GM21360 (cell line): ENCODE measurements at regions not wholly inside any gene's neighbourhood (a gene's known extent, or its start where the extent isn't known, plus 50 kb on each side); places are given as distances from the start of the nearest gene placed in this dataset.
"Not testable (repeated sequence)": the region's sequence is repeated elsewhere in the genome, so short reads cannot be mapped to it uniquely, and the experiment has no call there.

ENCODE experiments used
- ATAC-seq: cut with Tn5 transposase; IDR thresholded peaks from one replicate; pipeline ENCODE4 v1.9.1; 2021; ENCODE audit warnings: mild to moderate bottlenecking, moderate library complexity; ENCODE audit not compliant: unreplicated experiment

GRCh38 chr5:39539470-39539869 is 114.7 kb upstream of the DAB2 start:
- ATAC-seq = no peak

- ATAC-seq = no peak
Observed at GRCh38 chr5:39534690-39535089, 109.9 kb upstream of the DAB2 start.

GRCh38 chr5:39533749-39534148 is 109.0 kb upstream of the DAB2 start:
- no peak for ATAC-seq

- no peak for ATAC-seq
Observed at GRCh38 chr5:39532511-39532910, 107.7 kb upstream of the DAB2 start.

GRCh38 chr5:39531306-39531705 is 106.5 kb upstream of the DAB2 start:
- no peak for ATAC-seq

- ATAC-seq = no peak
Observed at GRCh38 chr5:39526914-39527477, 102.2 kb upstream of the DAB2 start.

GRCh38 chr5:39525781-39526180 is 101.0 kb upstream of the DAB2 start:
- not testable (repeated sequence) for ATAC-seq

GRCh38 chr5:39525271-39525670 is 100.5 kb upstream of the DAB2 start:
- ATAC-seq = no peak

GRCh38 chr5:39523821-39524220 is 99.0 kb upstream of the DAB2 start:
- ATAC-seq = no peak

- ATAC-seq = no peak
Observed at GRCh38 chr5:39521940-39522590, 97.3 kb upstream of the DAB2 start.

- ATAC-seq = no peak
Observed at GRCh38 chr5:39521098-39521860, 96.5 kb upstream of the DAB2 start.

- no peak for ATAC-seq
Observed at GRCh38 chr5:39520232-39520572, 95.4 kb upstream of the DAB2 start.

GRCh38 chr5:39519566-39520231 is 94.9 kb upstream of the DAB2 start:
- ATAC-seq = no peak

- no peak for ATAC-seq
Observed at GRCh38 chr5:39519079-39519478, 94.3 kb upstream of the DAB2 start.

- no peak for ATAC-seq
Observed at GRCh38 chr5:39518516-39518915, 93.7 kb upstream of the DAB2 start.

- ATAC-seq = no peak
Observed at GRCh38 chr5:39517800-39518199, 93.0 kb upstream of the DAB2 start.

- no peak for ATAC-seq
Observed at GRCh38 chr5:39515881-39516280, 91.1 kb upstream of the DAB2 start.

GRCh38 chr5:39513236-39513635 is 88.5 kb upstream of the DAB2 start:
- no peak for ATAC-seq

- ATAC-seq = no peak
Observed at GRCh38 chr5:39506211-39506610, 81.4 kb upstream of the DAB2 start.

- no peak for ATAC-seq
Observed at GRCh38 chr5:39505791-39506190, 81.0 kb upstream of the DAB2 start.

- no peak for ATAC-seq
Observed at GRCh38 chr5:39505363-39505762, 80.6 kb upstream of the DAB2 start.

GRCh38 chr5:39503155-39503554 is 78.4 kb upstream of the DAB2 start:
- no peak for ATAC-seq
